ENCODE measurements at regions not wholly inside any gene's neighbourhood (a gene's known extent, or its start where the extent isn't known, plus 50 kb on each side); places are given as distances from the start of the nearest gene placed in this dataset.
"Not testable (repeated sequence)": the region's sequence is repeated elsewhere in the genome, so short reads cannot be mapped to it uniquely, and the experiment has no call there.

GRCh38 chr7:70895337-70896200, 236.4 kb upstream of the GALNT17 start:
- POLR2A ChIA-PET, CTCF ChIA-PET: not testable (repeated sequence)

GRCh38 chr7:70907259-70908247, 224.4 kb upstream of the GALNT17 start:
- CTCF ChIA-PET = no interaction called here
- POLR2A ChIA-PET = no interaction called here

GRCh38 chr7:70913924-70914323, 218.0 kb upstream of the GALNT17 start:
- POLR2A ChIA-PET = no interaction called here
- CTCF ChIA-PET = no interaction called here

GRCh38 chr7:70915067-70915466, 216.9 kb upstream of the GALNT17 start:
- ChIA-PET CTCF (no interaction called here), POLR2A (no interaction called here)

GRCh38 chr7:70919481-70920073, 212.4 kb upstream of the GALNT17 start:
- CTCF ChIA-PET = no interaction called here
- POLR2A ChIA-PET = no interaction called here

- POLR2A ChIA-PET = no interaction called here
- CTCF ChIA-PET = no interaction called here
Measured at GRCh38 chr7:70920876-70921275, 211.1 kb upstream of the GALNT17 start.

GRCh38 chr7:70923181-70923845, 208.6 kb upstream of the GALNT17 start:
- ChIA-PET POLR2A (no interaction called here), CTCF (no interaction called here)

GRCh38 chr7:70925411-70926115, 206.4 kb upstream of the GALNT17 start:
- ChIA-PET CTCF (no interaction called here), POLR2A (no interaction called here)

GRCh38 chr7:70926666-70927065, 205.3 kb upstream of the GALNT17 start:
- POLR2A ChIA-PET = no interaction called here
- CTCF ChIA-PET = no interaction called here

GRCh38 chr7:70935311-70935710, 196.6 kb upstream of the GALNT17 start:
- CTCF ChIA-PET = no interaction called here
- POLR2A ChIA-PET = no interaction called here

- POLR2A ChIA-PET = no interaction called here
- CTCF ChIA-PET = no interaction called here
Measured at GRCh38 chr7:70935854-70936253, 196.1 kb upstream of the GALNT17 start.

GRCh38 chr7:70937424-70937823, 194.5 kb upstream of the GALNT17 start:
- CTCF ChIA-PET = no interaction called here
- POLR2A ChIA-PET = no interaction called here

GRCh38 chr7:70940597-70940996, 191.3 kb upstream of the GALNT17 start:
- CTCF ChIA-PET = no interaction called here
- POLR2A ChIA-PET = no interaction called here

- ChIA-PET CTCF (no interaction called here), POLR2A (no interaction called here)
Measured at GRCh38 chr7:70942791-70943190, 189.2 kb upstream of the GALNT17 start.

- ChIA-PET POLR2A (no interaction called here), CTCF (no interaction called here)
Measured at GRCh38 chr7:70944516-70944915, 187.4 kb upstream of the GALNT17 start.

GRCh38 chr7:70947181-70947580, 184.8 kb upstream of the GALNT17 start:
- CTCF ChIA-PET = no interaction called here
- POLR2A ChIA-PET = no interaction called here

- ChIA-PET POLR2A (no interaction called here), CTCF (no interaction called here)
Measured at GRCh38 chr7:70949862-70950261, 182.1 kb upstream of the GALNT17 start.

- ChIA-PET POLR2A (no interaction called here), CTCF (no interaction called here)
Measured at GRCh38 chr7:70951271-70951962, 180.5 kb upstream of the GALNT17 start.

- ChIA-PET POLR2A (no interaction called here), CTCF (no interaction called here)
Measured at GRCh38 chr7:70952311-70952710, 179.6 kb upstream of the GALNT17 start.
